ENCODE measurements at regions not wholly inside any gene's neighbourhood (a gene's known extent, or its start where the extent isn't known, plus 50 kb on each side); places are given as distances from the start of the nearest gene placed in this dataset.
A peak's percentile ranks its signal among the peaks of the same experiment; 100 is the strongest.

GRCh38 chr11:69377953-69378302 is 84.0 kb downstream of the MYEOV start:
- H3K9me3 ChIP-seq (ENCODE audit: control insufficient read depth, insufficient read depth, low read length): no peaks in the 10 kb centered on the region
- DNase-seq (ENCODE audit: low read depth in 4 of 6, low spot score in 6 of 6): no peak
- peaks cover 29% of the 10 kb centered on the region for H3K4me1 ChIP-seq (ENCODE audit: control insufficient read depth, insufficient read depth, low read length)
- no peaks in the 10 kb centered on the region for H3K36me3 ChIP-seq (ENCODE audit: control insufficient read depth, insufficient read depth, low read length)
- H3K4me3 ChIP-seq (ENCODE audit: low read depth, low read length): no peak overlapping the region
- 93% methylated on average over 13 of the region's 13 CpGs for WGBS (ENCODE audit: insufficient coverage)
- H3K27me3 ChIP-seq (ENCODE audit: control insufficient read depth, insufficient read depth, low read length): no peaks in the 10 kb centered on the region
- H3K27ac ChIP-seq (ENCODE audit: low read depth, low read length): no peak overlapping the region

- peaks cover 29% of the 10 kb centered on the region for H3K4me1 ChIP-seq (ENCODE audit: control insufficient read depth, insufficient read depth, low read length)
- H3K36me3 ChIP-seq (ENCODE audit: control insufficient read depth, insufficient read depth, low read length): no peaks in the 10 kb centered on the region
- no peak overlapping the region for H3K4me3 ChIP-seq (ENCODE audit: low read depth, low read length)
- no peaks in the 10 kb centered on the region for H3K9me3 ChIP-seq (ENCODE audit: control insufficient read depth, insufficient read depth, low read length)
- no peaks in the 10 kb centered on the region for H3K27me3 ChIP-seq (ENCODE audit: control insufficient read depth, insufficient read depth, low read length)
- no peak overlapping the region for H3K27ac ChIP-seq (ENCODE audit: low read depth, low read length)
- no peak for DNase-seq (ENCODE audit: low read depth in 4 of 6, low spot score in 6 of 6)
- WGBS (ENCODE audit: insufficient coverage): 90% methylated on average over 29 of the region's 29 CpGs
Observed at GRCh38 chr11:69378303-69379141, 84.6 kb downstream of the MYEOV start.

- Histone ChIP-seq H3K4me3 (ENCODE audit: low read depth, low read length) (no peak overlapping the region), H3K27me3 (ENCODE audit: control insufficient read depth, insufficient read depth, low read length) (no peaks in the 10 kb centered on the region), H3K9me3 (ENCODE audit: control insufficient read depth, insufficient read depth, low read length) (no peaks in the 10 kb centered on the region), H3K36me3 (ENCODE audit: control insufficient read depth, insufficient read depth, low read length) (no peaks in the 10 kb centered on the region), H3K27ac (ENCODE audit: low read depth, low read length) (peak overlapping the region; percentile 57), H3K4me1 (ENCODE audit: control insufficient read depth, insufficient read depth, low read length) (peaks cover 21% of the 10 kb centered on the region)
- peak in 4 of 6 donors; percentile 15 to 75 (median 50) for DNase-seq (ENCODE audit: low read depth in 4 of 6, low spot score in 6 of 6)
- WGBS (ENCODE audit: insufficient coverage): 35% methylated on average over 20 of the region's 20 CpGs
Observed at GRCh38 chr11:69380451-69380901, 86.5 kb downstream of the MYEOV start.

GRCh38 chr11:69380921-69381581 is 87.1 kb downstream of the MYEOV start:
- no peaks in the 10 kb centered on the region for H3K27me3 ChIP-seq (ENCODE audit: control insufficient read depth, insufficient read depth, low read length)
- H3K4me1 ChIP-seq (ENCODE audit: control insufficient read depth, insufficient read depth, low read length): peaks cover 21% of the 10 kb centered on the region
- no peak for DNase-seq (ENCODE audit: low read depth in 4 of 6, low spot score in 6 of 6)
- no peaks in the 10 kb centered on the region for H3K9me3 ChIP-seq (ENCODE audit: control insufficient read depth, insufficient read depth, low read length)
- no peak overlapping the region for H3K4me3 ChIP-seq (ENCODE audit: low read depth, low read length)
- peak overlapping the region; percentile 57 for H3K27ac ChIP-seq (ENCODE audit: low read depth, low read length)
- 86% methylated on average over 10 of the region's 10 CpGs for WGBS (ENCODE audit: insufficient coverage)
- no peaks in the 10 kb centered on the region for H3K36me3 ChIP-seq (ENCODE audit: control insufficient read depth, insufficient read depth, low read length)

GRCh38 chr11:69381681-69382130 is 87.8 kb downstream of the MYEOV start:
- H3K9me3 ChIP-seq (ENCODE audit: control insufficient read depth, insufficient read depth, low read length): no peaks in the 10 kb centered on the region
- 92% methylated on average over 17 of the region's 17 CpGs for WGBS (ENCODE audit: insufficient coverage)
- no peaks in the 10 kb centered on the region for H3K36me3 ChIP-seq (ENCODE audit: control insufficient read depth, insufficient read depth, low read length)
- no peak for DNase-seq (ENCODE audit: low read depth in 4 of 6, low spot score in 6 of 6)
- no peak overlapping the region for H3K4me3 ChIP-seq (ENCODE audit: low read depth, low read length)
- peaks cover 21% of the 10 kb centered on the region for H3K4me1 ChIP-seq (ENCODE audit: control insufficient read depth, insufficient read depth, low read length)
- H3K27me3 ChIP-seq (ENCODE audit: control insufficient read depth, insufficient read depth, low read length): no peaks in the 10 kb centered on the region
- H3K27ac ChIP-seq (ENCODE audit: low read depth, low read length): no peak overlapping the region

GRCh38 chr11:69382131-69383128 is 88.5 kb downstream of the MYEOV start:
- no peaks in the 10 kb centered on the region for H3K36me3 ChIP-seq (ENCODE audit: control insufficient read depth, insufficient read depth, low read length)
- no peaks in the 10 kb centered on the region for H3K9me3 ChIP-seq (ENCODE audit: control insufficient read depth, insufficient read depth, low read length)
- no peaks in the 10 kb centered on the region for H3K27me3 ChIP-seq (ENCODE audit: control insufficient read depth, insufficient read depth, low read length)
- 87% methylated on average over 24 of the region's 27 CpGs for WGBS (ENCODE audit: insufficient coverage)
- peaks cover 21% of the 10 kb centered on the region for H3K4me1 ChIP-seq (ENCODE audit: control insufficient read depth, insufficient read depth, low read length)
- H3K4me3 ChIP-seq (ENCODE audit: low read depth, low read length): no peak overlapping the region
- H3K27ac ChIP-seq (ENCODE audit: low read depth, low read length): no peak overlapping the region
- peak in 1 of 6 donors; percentile 15 for DNase-seq (ENCODE audit: low read depth in 4 of 6, low spot score in 6 of 6)

GRCh38 chr11:69383372-69384250 is 89.7 kb downstream of the MYEOV start:
- no peak for DNase-seq (ENCODE audit: low read depth in 4 of 6, low spot score in 6 of 6)
- Histone ChIP-seq H3K9me3 (ENCODE audit: control insufficient read depth, insufficient read depth, low read length) (peaks cover 4% of the 10 kb centered on the region), H3K36me3 (ENCODE audit: control insufficient read depth, insufficient read depth, low read length) (no peaks in the 10 kb centered on the region), H3K4me3 (ENCODE audit: low read depth, low read length) (no peak overlapping the region), H3K27ac (ENCODE audit: low read depth, low read length) (no peak overlapping the region), H3K4me1 (ENCODE audit: control insufficient read depth, insufficient read depth, low read length) (peaks cover 21% of the 10 kb centered on the region), H3K27me3 (ENCODE audit: control insufficient read depth, insufficient read depth, low read length) (no peaks in the 10 kb centered on the region)
- 92% methylated on average over 13 of the region's 13 CpGs for WGBS (ENCODE audit: insufficient coverage)

- H3K4me1 ChIP-seq (ENCODE audit: control insufficient read depth, insufficient read depth, low read length): peaks cover 21% of the 10 kb centered on the region
- no peak overlapping the region for H3K27ac ChIP-seq (ENCODE audit: low read depth, low read length)
- 92% methylated on average over 28 of the region's 31 CpGs for WGBS (ENCODE audit: insufficient coverage)
- no peak overlapping the region for H3K4me3 ChIP-seq (ENCODE audit: low read depth, low read length)
- no peaks in the 10 kb centered on the region for H3K36me3 ChIP-seq (ENCODE audit: control insufficient read depth, insufficient read depth, low read length)
- H3K9me3 ChIP-seq (ENCODE audit: control insufficient read depth, insufficient read depth, low read length): peaks cover 4% of the 10 kb centered on the region
- H3K27me3 ChIP-seq (ENCODE audit: control insufficient read depth, insufficient read depth, low read length): no peaks in the 10 kb centered on the region
- DNase-seq (ENCODE audit: low read depth in 4 of 6, low spot score in 6 of 6): no peak
Observed at GRCh38 chr11:69384251-69385143, 90.5 kb downstream of the MYEOV start.
